ENCODE measurements at regions not wholly inside any gene's neighbourhood (a gene's known extent, or its start where the extent isn't known, plus 50 kb on each side); places are given as distances from the start of the nearest gene placed in this dataset.

- TF ChIP-seq TAF1 (IDR thresholded peaks at IDR 0.05; ENCODE audit: borderline replicate concordance, insufficient read depth, low read length) (no peak), POLR2AphosphoS5 (IDR thresholded peaks at IDR 0.05; ENCODE audit: low read depth, low read length) (no peak), SIN3A (IDR thresholded peaks at IDR 0.05; ENCODE audit: borderline replicate concordance, insufficient read depth, low read length) (no peak)
Measured at GRCh38 chr17:5933430-5933829, 136.7 kb upstream of the WSCD1 start.
